Activated naive CD4-positive, alpha-beta T cell treated with anti-CD3 and anti-CD28 coated beads, Interleukin-2, amount 50 U/mL, for 16 hours (primary cell): ENCODE measurements at regions not wholly inside any gene's neighbourhood (a gene's known extent, or its start where the extent isn't known, plus 50 kb on each side); places are given as distances from the start of the nearest gene placed in this dataset.
"Not testable (repeated sequence)": the region's sequence is repeated elsewhere in the genome, so short reads cannot be mapped to it uniquely, and the experiment has no call there.

Experiments
- DNase-seq: peaks from one replicate; pipeline ENCODE4 v3.0.0-alpha.2; 2020

DNA sequence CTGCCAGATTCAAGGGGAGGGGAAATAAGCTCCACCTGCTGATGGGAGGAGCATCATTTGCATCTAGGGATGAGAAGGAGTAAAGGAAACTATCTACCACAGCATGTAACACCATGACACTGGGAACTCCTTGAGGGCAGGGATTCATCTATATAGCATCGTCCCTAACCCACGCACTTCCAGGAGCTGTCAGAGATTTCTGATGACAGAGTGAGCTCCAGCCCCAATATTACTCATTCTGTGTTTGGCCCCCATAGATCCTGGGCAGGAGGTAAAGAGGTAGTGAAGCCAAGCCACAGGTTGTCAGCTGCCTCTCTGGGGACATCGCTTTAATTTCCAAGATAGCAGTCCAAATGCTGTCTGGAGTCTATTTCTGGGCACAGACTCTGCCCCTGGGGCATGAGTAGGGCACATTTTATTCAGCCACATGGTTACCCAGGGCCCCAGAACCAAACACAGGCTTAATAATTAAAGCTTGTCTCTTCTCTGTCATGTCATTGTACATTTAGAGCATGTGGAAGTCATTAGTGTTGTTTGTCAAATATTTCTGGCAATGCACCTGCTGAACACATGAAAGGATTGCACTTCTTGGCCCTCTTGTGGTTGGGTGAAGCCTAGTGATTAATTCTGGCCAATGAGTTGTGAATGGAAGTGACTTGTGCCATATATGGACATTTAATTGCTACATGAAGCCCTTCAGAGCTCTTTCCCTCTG is 105.9 kb upstream of the POU3F1 start:
- DNase-seq = no peak

DNA sequence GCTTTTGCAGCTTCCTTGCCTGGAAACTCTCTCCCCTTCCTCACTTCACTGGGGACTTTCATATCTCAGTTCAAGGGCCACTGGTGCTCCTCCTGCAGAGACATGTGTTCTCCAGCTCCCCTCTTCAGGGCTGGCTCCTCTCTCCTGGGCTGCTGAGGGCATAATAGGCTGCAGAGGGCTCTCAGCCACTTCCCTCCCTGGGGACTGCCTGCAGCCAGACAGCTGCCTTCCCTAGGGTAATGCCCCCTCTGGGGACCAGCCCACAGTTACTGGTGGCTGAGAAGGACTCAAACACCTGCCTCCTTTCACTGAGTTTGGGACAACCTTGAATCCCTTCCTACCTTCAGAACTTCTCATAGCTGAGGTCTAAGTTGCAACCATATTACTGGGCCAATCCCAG is 104.8 kb upstream of the POU3F1 start:
- no peak for DNase-seq

DNA sequence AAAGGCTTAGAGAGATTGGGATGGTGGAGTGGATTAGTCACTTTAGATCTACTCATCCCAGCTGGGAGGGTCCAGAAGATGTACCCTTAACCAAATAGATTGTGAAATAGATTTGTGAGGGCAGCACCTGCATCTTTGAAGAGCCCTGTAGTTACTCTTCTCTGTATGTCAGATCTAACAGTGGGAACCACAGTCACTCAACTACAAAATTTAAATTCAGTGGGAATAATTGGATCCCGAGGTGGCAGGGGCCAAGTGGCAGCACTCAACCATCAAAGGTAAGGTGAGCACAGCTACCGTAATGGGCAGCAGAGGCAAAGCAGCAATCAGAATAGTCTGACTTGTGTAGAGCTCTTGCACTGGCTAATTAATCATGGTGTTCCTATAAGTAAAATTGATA is 99.5 kb upstream of the POU3F1 start:
- DNase-seq = not testable (repeated sequence)

DNA sequence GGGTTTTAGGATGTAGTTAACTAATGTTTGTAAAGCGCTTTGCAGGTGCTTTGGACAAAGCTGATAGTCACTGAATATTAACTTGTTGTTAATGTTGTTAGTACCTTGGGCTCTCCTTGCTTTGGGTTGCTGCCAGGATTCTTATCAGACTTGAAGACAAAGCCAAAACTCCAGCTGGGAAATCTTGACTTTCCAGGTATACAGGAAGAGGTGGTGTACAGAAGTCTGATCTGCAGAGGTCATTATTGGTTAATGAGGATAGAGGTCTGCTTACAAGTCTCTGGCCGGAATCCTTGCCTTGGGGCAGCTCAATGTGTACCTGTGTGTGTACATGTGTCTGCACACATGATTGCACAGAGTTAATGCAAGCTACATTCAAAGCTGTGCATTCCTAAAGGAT is 96.0 kb upstream of the POU3F1 start:
- DNase-seq = no peak

DNA sequence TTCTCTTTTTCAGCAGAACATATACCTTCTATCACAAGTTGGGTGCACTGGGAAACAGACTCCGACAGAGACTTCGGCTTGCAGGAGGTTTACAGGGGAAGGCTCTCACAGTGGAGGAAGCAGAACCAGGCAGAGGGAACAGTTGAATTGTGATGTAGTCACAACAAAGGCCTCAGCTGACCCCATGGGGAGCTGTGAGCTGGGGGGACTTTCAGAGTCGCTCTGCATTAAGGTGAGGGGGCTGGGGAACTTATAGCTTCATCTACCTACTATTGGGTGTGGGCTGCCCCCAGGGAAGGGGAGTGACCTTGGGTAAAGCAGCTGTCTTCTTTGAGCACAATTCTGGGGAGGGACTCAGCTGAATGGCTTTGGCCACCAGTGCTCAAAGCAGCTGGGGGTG is 94.9 kb upstream of the POU3F1 start:
- no peak for DNase-seq

DNA sequence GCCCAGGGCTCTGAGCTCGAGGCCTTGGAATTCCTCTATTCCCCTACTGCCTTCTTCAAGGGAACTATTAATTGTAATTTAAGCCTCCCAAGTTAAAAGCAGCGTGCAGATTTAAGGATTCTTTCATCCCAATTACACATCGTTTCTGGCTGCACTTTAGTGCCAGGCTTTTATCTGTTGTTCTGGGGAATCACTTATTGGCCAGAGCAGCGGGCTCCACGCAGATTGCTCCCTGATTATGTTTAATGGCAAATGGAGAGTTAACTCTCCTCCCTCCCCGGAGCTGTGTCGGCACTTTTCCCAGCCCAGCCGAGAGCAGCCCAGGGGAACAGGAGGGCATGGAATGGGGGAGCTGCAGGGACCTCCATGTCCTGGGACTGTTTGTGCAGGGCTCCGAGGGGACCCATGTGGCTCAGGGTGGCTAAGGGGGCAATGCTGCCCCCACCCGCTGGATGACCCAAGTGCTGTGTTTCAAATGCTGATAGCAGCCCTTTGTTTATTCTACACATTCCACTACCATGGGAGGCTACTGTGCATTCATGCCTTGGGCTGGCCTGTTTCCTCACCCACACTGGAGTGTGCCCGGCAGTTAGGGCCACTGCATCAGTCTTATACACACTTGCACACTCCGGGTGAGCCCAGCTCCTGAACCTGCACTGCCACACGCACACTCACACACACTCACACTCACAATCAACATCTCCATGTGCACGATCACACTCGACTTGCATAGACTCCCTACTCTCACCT is 93.3 kb upstream of the POU3F1 start:
- no peak for DNase-seq

DNA sequence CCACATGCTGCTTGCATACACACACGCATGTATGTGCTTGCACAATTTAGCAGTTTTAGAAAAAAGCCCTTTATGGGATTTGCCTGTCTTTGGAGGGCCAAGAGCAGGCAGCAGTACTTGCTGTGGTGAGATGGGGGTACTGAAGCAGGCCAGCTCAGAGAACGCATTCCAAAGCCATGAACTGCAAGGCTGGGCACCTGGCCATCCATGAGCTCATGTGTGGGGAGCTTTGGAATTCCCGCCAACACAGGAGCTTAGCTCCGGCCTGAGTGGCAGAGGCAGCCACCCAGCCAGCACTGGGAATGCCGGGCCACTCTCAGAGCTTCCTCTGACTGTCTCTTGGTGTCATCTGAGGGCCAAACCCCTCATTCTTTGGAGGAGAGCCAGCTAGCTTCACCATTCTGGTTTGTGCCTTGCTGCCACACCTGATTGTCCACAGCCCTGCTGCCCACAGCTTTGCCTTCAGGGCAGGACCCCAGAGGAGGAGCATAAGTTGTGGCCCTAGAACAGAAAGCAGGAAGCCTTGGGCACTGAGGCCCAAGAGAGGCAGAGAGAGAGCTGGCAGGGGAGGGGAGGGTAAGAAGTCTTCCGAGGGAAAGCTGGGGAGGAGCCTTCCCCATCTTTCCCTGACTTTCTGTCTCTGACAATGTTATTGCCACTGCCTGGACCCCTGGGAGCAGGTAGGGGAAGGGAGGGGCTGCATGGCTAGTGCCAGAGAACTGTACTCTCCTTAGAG is 92.1 kb upstream of the POU3F1 start:
- DNase-seq = no peak

DNA sequence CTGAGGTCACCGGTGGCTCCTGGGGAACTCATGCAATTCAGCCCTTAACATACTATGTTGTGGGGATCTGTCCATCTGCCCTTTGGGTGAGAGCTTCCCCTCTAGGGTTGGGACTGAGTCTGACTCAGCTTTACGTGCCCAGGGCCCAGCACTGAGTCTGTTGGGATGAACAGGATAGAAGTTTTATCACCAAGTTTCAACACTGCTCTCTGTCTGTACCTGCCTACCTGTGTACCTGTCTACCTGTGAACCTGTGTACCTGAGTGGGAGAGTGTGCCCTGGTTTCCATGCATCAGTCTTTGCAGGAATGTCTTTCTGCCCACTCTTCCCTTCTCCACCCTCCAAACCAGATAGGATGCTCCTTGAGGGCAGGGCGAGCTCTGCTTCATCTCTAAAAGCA is 90.6 kb upstream of the POU3F1 start:
- DNase-seq = no peak

DNA sequence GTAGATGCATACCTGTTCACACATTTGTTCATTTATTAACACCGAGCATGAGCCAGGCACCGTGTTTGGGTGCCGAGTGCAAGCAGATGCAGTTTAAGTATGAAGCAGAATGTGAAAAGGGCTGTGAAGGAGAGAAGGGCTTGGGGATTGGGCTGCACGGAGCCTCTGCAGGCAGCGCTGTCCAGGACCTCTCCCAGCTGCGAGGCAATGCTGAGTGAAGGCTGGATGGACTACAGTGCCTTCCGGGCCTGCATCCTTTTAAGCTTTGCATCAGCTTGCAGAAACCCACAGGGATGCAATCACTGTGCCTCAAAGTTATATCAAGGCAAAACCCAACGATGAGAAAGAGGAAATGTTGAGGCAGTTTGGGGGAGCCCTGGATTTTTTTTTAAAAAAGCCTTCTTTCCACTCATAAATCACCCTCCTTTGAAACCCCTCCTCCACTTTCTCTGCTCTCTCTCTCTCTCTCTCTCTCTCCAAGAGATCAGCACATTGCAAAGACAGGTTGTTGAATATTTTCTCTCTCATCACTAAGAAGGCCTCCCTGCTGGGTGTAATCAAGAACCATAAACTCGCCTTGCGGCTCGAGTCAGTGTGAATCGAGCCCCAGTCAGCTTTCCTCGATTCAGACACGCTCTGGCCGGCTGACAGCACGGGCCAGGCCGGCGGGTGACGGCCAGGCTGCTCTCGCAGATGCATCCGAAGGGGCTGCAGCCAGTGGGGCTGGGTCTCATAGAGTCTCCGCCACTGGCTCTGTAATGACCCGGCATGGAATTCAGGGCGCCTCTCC is 89.2 kb upstream of the POU3F1 start:
- DNase-seq = no peak

DNA sequence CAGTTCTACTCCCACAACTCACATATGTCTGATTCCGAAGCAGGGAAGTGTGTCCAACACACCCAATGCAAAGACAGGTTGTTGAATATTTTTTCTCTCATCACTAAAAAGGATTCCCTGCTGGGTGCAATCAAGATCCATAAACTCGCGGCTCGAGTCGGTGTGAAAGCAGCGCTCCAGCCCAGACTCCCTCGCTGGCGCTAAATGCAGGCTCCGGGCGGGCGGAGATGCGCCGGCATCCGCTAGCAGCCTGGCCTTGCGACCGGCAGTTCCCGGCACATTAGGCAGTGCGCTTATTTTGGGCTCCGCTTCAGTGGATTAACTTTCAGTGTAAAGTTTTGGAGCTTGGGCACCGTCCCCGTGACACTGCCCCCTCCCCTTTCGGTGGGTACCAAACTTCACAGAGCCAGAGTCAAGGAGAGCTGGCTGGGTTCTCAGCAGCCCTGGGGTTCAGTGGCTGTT is 87.7 kb upstream of the POU3F1 start:
- DNase-seq = no peak

DNA sequence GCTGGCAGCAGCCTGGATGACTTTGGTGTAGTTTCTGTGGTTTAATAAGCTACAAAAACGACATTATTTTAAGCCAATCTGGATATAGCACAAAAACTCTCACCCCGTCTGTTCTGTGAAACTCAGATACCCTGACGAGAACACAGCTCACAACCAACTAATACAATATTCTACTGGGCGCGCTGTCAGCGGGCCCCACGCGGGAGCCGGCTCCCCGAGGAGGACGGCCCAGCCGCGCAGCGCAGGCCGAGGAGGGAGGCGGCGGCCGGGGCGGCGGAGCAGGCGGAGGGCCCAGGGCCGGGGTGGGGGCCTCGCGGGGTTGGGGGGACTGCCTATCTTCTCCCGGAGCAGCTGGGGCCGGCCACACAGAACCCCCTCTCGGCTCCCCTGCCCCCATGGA is 87.2 kb upstream of the POU3F1 start:
- DNase-seq = no peak

DNA sequence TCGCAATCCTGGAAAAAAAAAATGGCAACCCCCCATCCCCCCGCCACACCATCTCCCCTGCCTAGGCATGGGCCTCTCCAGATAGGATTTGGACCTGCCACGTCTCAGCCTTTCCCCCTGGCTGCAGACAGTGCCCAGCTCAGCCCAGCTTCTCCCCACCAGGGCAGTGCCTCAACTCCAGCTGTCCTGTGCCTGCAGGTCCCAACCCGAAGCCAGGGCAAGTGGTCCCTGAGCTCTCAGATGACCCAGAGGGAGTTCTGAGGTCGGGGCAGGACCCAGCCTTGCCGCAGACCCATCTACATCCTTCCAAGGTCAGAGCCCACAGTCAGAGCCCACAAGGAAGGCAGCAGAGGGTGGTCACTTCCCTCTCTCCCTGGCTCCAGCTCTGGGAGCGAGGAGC is 86.7 kb upstream of the POU3F1 start:
- DNase-seq = no peak

DNA sequence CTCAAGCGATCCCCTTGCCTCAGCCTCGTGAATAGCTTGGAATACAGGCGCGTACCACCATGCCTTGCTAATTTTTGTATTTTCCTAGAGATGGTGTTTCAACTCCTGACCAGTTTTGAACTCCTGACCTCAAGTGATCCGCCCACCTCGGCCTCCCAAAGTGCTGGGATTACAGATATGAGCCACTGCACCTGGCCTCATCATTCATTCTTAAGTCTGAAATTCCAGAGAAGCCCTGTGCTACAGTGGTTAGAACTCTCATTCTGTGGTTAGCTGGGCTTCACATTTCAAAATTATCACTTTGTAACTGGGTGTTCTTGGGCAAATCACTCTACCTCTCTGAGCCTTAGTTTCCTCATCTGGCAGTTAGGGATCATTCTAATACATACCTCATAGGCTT is 86.1 kb upstream of the POU3F1 start:
- no peak for DNase-seq

DNA sequence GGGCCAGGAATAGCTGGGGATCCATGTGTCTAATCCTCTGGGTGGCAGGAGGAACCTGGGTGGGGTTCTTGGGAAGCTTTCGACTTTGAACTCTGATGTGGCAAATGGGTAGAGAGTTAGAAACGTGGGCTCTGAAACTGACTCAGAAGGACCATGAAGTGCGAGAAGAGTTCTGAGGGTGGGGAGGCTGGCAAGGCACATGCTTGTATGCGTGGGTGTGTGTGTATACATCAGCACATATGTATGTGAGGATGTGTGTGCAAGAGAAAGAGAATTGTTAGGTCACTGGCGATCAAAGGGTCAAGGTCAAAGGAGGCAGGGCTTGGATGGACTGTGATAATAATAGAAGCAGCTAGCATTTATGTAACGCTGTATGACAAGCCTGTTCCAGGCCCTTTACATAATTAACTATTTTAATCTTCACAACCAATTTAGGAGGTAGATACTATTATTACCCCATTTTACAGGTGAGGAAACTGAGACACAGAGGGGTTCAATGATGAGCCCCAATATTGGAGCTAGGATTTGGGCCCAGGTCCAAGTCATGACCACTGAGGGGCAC is 84.5 kb upstream of the POU3F1 start:
- no peak for DNase-seq

DNA sequence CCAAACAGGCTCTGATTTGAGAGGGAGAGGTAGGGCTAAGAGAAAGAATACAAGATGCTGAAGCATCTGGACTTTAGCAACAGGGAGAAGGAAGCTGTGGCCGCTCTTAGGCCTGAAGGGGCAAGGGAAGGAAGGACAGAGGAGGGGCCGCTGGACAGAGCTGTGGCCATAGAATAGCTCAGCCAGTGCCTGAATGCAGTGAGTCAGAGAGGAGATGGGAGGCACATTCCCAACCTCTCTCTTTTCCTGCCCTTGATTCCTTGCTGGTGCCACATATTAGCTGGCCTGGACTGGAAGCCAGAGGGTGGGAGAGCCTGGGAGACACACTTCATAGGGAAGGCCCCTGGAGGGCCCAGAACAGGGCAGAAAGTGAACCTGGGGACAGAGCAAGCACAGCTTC is 83.4 kb upstream of the POU3F1 start:
- DNase-seq = no peak

DNA sequence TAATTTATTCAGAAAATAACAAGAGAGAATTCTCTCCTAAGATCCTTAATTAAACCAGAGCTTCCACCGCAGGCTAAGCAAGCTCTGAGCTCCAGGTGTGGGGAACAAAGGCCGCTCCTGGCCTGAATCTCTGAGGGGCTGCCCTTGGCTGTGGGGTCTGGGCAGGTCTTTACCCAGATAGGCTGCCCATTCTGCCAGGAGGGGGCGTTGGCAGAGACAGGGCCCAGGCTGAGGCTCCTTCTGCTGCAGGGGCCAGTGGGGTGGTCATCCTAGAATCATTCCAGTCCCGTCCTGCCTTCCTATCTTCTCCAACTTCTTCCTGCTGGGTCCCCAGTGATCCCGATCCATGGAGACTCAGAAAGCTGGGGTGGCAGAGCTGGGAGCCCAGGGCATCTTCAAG is 82.9 kb upstream of the POU3F1 start:
- no peak for DNase-seq

DNA sequence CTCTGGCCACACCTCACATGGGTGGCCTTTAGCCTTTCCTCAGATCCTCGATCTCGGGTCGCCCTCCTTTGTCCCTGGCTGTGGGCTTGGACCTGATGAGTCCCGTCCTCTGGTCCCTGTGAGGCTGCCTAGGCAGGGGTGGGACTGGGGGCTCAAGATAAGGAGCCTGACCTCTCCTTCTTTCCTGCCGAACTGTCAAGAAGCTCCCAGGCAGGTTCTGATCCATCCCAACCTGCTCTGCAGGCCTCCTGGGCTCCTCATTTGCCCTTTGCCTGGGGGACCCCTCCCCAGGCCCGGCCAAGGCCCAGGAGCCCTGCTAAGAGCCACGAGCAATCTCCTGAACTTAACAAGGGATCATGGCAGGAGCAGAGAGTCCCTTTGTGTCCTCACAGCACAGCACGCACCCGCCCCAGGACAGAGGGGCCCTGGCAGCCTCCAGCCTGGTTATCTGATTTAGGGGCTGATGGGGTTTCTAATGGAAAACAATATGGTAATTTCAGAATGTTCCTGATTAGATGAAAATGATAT is 82.4 kb upstream of the POU3F1 start:
- no peak for DNase-seq

DNA sequence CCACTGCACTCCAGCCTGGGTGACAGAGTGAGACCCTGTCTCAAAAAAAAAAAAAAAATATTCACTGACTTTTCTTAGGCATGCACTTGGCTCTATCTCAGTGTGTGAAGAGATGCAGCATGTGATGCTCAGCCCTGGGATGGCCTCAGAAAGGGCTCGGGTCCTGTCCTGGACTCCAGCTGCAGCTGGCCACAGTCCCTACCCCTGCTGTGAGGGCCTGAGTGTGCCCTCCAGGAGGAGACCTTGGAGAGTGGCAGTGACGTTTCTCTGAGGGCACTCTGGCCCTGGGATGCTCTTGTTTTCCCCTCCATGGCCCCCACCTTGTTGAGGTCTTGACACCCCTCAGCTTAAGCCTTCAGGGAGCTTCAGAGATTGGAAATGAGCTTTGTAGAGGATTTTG is 81.9 kb upstream of the POU3F1 start:
- no peak for DNase-seq

DNA sequence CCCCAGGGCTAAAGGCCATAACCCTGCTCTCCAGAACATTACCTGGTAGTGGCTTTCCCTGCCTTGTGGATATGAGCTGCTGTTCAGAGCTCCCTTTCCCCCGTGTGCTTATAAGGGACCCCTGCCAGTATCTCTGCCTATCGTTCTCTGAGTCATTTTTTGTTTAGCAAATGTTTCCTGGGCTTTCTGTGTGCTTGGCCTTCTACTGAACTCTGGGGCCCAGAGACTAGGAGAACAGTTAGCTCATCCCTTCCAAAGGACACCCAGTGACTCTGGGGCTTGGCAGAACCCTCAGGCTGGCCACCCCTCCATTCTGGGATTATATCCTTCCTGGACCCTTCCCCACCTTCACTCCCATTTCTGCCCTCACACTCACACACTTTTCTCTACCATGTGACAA is 80.8 kb upstream of the POU3F1 start:
- DNase-seq = no peak

DNA sequence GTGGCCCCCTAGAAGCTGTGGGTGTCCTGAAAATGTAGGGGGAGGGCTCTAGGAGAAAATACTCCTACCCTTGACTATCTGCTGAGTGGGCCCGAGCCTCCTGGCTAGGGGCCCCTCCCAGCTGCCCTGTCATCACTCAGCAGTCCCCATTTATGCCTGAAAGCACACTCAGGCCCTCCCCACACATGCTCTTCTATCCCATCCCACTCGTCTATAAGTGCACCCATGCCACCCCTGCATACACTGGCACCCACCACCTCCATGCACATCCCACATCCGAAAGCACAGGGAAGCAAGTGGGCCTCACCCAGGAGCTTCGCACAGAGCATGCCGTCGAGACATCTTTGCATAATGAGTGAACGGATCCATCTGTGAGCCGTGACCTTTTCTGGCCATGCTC is 80.4 kb upstream of the POU3F1 start:
- no peak for DNase-seq

DNA sequence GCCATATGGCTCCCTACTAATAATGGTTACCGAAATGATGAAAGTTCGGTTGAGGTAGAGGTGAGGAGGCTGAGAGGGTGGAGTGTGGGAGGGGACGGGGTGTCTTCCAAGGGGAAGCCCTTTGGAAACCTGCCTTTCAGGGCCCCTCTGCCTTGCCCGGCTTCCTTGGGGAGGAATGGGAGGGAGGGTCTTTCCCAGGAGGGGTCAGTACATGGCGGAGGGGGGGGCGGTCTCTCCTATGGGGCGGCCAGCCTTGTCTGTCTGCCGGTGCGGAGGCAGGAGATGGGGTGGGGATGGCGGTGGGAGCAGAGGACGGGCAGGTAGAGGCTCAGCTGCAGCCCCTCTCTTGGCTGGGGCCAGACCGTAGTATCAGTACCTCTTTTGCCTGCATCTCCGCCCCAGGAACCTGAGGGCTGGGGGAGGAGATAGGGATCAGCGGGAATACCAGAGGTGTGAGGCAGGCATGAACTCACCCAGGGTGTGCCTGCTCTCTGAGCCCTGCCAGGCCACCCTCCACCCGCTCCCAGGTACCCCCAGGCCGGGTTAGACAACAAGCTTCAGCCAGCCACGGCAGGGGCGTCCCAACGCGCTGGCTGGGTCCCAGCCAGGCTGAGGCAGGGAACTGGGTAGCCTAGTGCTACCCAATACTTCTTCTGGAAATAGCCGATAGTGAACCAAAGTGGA is 79.4 kb upstream of the POU3F1 start:
- DNase-seq = no peak

DNA sequence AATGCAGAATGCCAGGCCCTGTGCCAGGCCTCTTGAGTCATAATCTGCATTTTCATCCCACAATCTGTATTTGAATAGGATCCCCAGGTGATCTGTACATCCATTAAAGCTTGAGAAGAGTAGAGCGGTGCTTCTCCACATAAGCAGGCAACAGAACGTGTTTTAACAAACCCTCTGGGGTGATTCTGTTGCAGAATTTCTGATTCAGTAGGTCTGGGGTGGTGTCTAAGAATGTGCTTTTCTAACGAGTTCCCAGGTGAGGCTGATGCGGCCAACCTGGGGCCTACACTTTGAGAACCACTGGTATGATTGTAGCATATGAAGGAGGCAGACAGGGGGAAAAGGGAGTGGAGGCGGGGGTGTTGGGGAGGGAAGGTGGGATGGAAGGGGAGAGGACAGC is 78.4 kb upstream of the POU3F1 start:
- DNase-seq = no peak
